Neutrophil (primary cell): ENCODE measurements at regions not wholly inside any gene's neighbourhood (a gene's known extent, or its start where the extent isn't known, plus 50 kb on each side); places are given as distances from the start of the nearest gene placed in this dataset.

Experiments used
- H3K27ac ChIP-seq: fragments of 200-600 bp; sonication (generic); 2 replicates; pipeline ENCODE4 v1.5.1; 2016; ENCODE audit warnings: mild to moderate bottlenecking, moderate library complexity
- H3K27me3 ChIP-seq: fragments of 200-600 bp; sonication (generic); 2 replicates; pipeline ENCODE4 v1.6.0; 2016; ENCODE audit warnings: mild to moderate bottlenecking
- H3K36me3 ChIP-seq: fragments of 200-600 bp; sonication (generic); 2 replicates; pipeline ENCODE4 v1.5.1; 2017
- H3K4me1 ChIP-seq, 2 experiments: fragments of 200-600 bp in 1 of 2; sonication (generic) in 1 of 2; 1 replicate in 1 of 2; 2 replicates in 1 of 2; pipeline versions ENCODE4 v1.5.1 to v1.6.1; 2013 to 2016; ENCODE audit warnings: low read depth in 1 of 2, low read length in 1 of 2, mild to moderate bottlenecking in 1 of 2, moderate library complexity in 1 of 2; ENCODE audit not compliant: control insufficient read depth in 1 of 2, insufficient read depth in 1 of 2
- H3K4me3 ChIP-seq, 2 experiments: fragments of 200-600 bp in 1 of 2; sonication (generic) in 1 of 2; 1 replicate in 1 of 2; 2 replicates in 1 of 2; pipeline ENCODE4 v1.5.1; 2013 to 2016; ENCODE audit warnings: low read depth in 1 of 2, low read length in 1 of 2, mild to moderate bottlenecking in 1 of 2, moderate library complexity in 1 of 2
- H3K9me3 ChIP-seq: fragments of 200-600 bp; sonication (generic); 2 replicates; pipeline ENCODE4 v1.5.1; 2016
- CTCF ChIP-seq: fragments of 200-600 bp; sonication (generic); IDR thresholded peaks from 2 replicates; pipeline ENCODE4 v1.5.1; 2016; ENCODE audit warnings: antibody characterized with exemption

- Histone ChIP-seq H3K27me3 (no peaks in the 10 kb centered on the region), H3K9me3 (no peaks in the 10 kb centered on the region), H3K36me3 (no peaks in the 10 kb centered on the region), H3K4me3 (no peak overlapping the region), H3K27ac (no peak overlapping the region), H3K4me1 (no peaks in the 10 kb centered on the region)
- TF ChIP-seq CTCF: no peak
Measured at GRCh38 chr16:82368041-82368440, 198.0 kb upstream of the MPHOSPH6 start.

- no peak overlapping the region for H3K27ac ChIP-seq
- H3K9me3 ChIP-seq: no peaks in the 10 kb centered on the region
- H3K36me3 ChIP-seq: no peaks in the 10 kb centered on the region
- peaks cover 4% of the 10 kb centered on the region for H3K27me3 ChIP-seq
- TF ChIP-seq CTCF: no peak
- no peaks in the 10 kb centered on the region for H3K4me1 ChIP-seq
- H3K4me3 ChIP-seq: no peak overlapping the region
Measured at GRCh38 chr16:82366462-82366861, 196.4 kb upstream of the MPHOSPH6 start.

- Histone ChIP-seq H3K27me3 (peaks cover 4% of the 10 kb centered on the region), H3K27ac (no peak overlapping the region), H3K4me1 (no peaks in the 10 kb centered on the region), H3K4me3 (no peak overlapping the region), H3K36me3 (no peaks in the 10 kb centered on the region), H3K9me3 (no peaks in the 10 kb centered on the region)
- TF ChIP-seq CTCF: no peak
Measured at GRCh38 chr16:82364690-82365089, 194.7 kb upstream of the MPHOSPH6 start.

GRCh38 chr16:82363026-82363816 is 193.2 kb upstream of the MPHOSPH6 start:
- no peak for TF ChIP-seq CTCF
- H3K36me3 ChIP-seq: no peaks in the 10 kb centered on the region
- H3K4me3 ChIP-seq: no peak overlapping the region
- no peaks in the 10 kb centered on the region for H3K9me3 ChIP-seq
- H3K4me1 ChIP-seq: no peaks in the 10 kb centered on the region
- peaks cover 4% of the 10 kb centered on the region for H3K27me3 ChIP-seq
- no peak overlapping the region for H3K27ac ChIP-seq

- no peaks in the 10 kb centered on the region for H3K4me1 ChIP-seq
Measured at GRCh38 chr16:82361885-82362284, 191.9 kb upstream of the MPHOSPH6 start.

More at GRCh38 chr16:82361885-82362284, 191.9 kb upstream of the MPHOSPH6 start:
- TF ChIP-seq CTCF: no peak
- no peaks in the 10 kb centered on the region for H3K9me3 ChIP-seq
- no peaks in the 10 kb centered on the region for H3K36me3 ChIP-seq
- peaks cover 10% of the 10 kb centered on the region for H3K27me3 ChIP-seq
- H3K4me3 ChIP-seq: no peak overlapping the region
- no peak overlapping the region for H3K27ac ChIP-seq
